GM04504 (cell line): ENCODE measurements at regions not wholly inside any gene's neighbourhood (a gene's known extent, or its start where the extent isn't known, plus 50 kb on each side); places are given as distances from the start of the nearest gene placed in this dataset.
"Not testable (repeated sequence)": the region's sequence is repeated elsewhere in the genome, so short reads cannot be mapped to it uniquely, and the experiment has no call there.

ENCODE experiments used
- DNase-seq: peaks from one replicate; pipeline ENCODE4 v3.0.0-alpha.2; 2012; ENCODE audit warnings: low read depth

- no peak for DNase-seq
Observed at GRCh38 chr7:115210552-115210951, 288.7 kb downstream of the MDFIC start.

GRCh38 chr7:115208710-115209560 lies 287.0 kb downstream of the MDFIC start:
- no peak for DNase-seq

GRCh38 chr7:115206374-115206773 lies 284.5 kb downstream of the MDFIC start:
- DNase-seq, result not testable (repeated sequence)

GRCh38 chr7:115198143-115198542 lies 276.2 kb downstream of the MDFIC start:
- DNase-seq, result no peak

- DNase-seq, result no peak
Observed at GRCh38 chr7:115195208-115195607, 273.3 kb downstream of the MDFIC start.

- no peak for DNase-seq
Observed at GRCh38 chr7:115191526-115191925, 269.6 kb downstream of the MDFIC start.

GRCh38 chr7:115183431-115184057 lies 261.6 kb downstream of the MDFIC start:
- DNase-seq, result no peak

GRCh38 chr7:115178835-115179234 lies 256.9 kb downstream of the MDFIC start:
- DNase-seq, result no peak

- DNase-seq, result no peak
Observed at GRCh38 chr7:115177823-115178222, 255.9 kb downstream of the MDFIC start.

- no peak for DNase-seq
Observed at GRCh38 chr7:115177103-115177502, 255.2 kb downstream of the MDFIC start.

GRCh38 chr7:115172397-115172796 lies 250.5 kb downstream of the MDFIC start:
- DNase-seq, result not testable (repeated sequence)

- no peak for DNase-seq
Observed at GRCh38 chr7:115153769-115154477, 232.0 kb downstream of the MDFIC start.

GRCh38 chr7:115153176-115153575 lies 231.3 kb downstream of the MDFIC start:
- no peak for DNase-seq

- no peak for DNase-seq
Observed at GRCh38 chr7:115146148-115146547, 224.3 kb downstream of the MDFIC start.

GRCh38 chr7:115145512-115145911 lies 223.6 kb downstream of the MDFIC start:
- peak; percentile 45 for DNase-seq

- no peak for DNase-seq
Observed at GRCh38 chr7:115137816-115138215, 215.9 kb downstream of the MDFIC start.

GRCh38 chr7:115136796-115137443 lies 215.0 kb downstream of the MDFIC start:
- DNase-seq, result no peak

GRCh38 chr7:115135769-115136410 lies 214.0 kb downstream of the MDFIC start:
- no peak for DNase-seq

- no peak for DNase-seq
Observed at GRCh38 chr7:115135146-115135545, 213.3 kb downstream of the MDFIC start.

GRCh38 chr7:115133248-115133647 lies 211.4 kb downstream of the MDFIC start:
- DNase-seq, result no peak

GRCh38 chr7:115132096-115132495 lies 210.2 kb downstream of the MDFIC start:
- no peak for DNase-seq

GRCh38 chr7:115128154-115128553 lies 206.3 kb downstream of the MDFIC start:
- no peak for DNase-seq
